Stimulated activated CD8-positive, alpha-beta memory T cell treated with anti-CD3 and anti-CD28 coated beads, Interleukin-4, amount 100 ng/mL, for 4 hours (primary cell): ENCODE measurements at regions not wholly inside any gene's neighbourhood (a gene's known extent, or its start where the extent isn't known, plus 50 kb on each side); places are given as distances from the start of the nearest gene placed in this dataset.
"Not testable (repeated sequence)": the region's sequence is repeated elsewhere in the genome, so short reads cannot be mapped to it uniquely, and the experiment has no call there.

Experiments used
- DNase-seq, 2 donors: peaks; one replicate each; pipeline ENCODE4 v3.0.0-alpha.2; 2020; ENCODE audit warnings: low read depth in 2 of 2, low spot score in 1 of 2

- no peak for DNase-seq
These were observed 90.3 kb upstream of the ERCC6L2 start for GRCh38 chr9:95785209-95785608.

DNA sequence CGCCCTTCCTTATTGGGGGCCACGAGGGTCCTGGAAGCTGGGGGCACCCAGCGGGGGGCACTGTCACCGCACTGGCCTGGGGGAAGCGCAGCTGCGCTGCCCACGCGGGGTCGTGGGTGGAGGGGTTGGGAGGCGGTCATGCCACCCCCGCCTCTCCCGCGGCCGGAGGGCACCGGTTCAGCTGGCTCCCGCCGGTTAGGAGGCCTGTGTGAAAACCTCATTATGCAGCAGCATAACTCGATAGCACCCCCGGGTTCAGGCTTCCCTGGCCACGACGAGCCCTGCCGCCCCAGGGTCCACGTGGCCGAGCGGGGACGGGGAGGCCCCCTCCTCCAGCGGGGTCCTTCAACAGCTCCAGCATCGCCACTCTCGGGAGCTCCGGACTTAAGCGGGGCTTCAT lies 91.2 kb upstream of the ERCC6L2 start:
- DNase-seq, result no peak

GRCh38 chr9:95783426-95783975 lies 92.0 kb upstream of the ERCC6L2 start:
- DNase-seq, result no peak

DNA sequence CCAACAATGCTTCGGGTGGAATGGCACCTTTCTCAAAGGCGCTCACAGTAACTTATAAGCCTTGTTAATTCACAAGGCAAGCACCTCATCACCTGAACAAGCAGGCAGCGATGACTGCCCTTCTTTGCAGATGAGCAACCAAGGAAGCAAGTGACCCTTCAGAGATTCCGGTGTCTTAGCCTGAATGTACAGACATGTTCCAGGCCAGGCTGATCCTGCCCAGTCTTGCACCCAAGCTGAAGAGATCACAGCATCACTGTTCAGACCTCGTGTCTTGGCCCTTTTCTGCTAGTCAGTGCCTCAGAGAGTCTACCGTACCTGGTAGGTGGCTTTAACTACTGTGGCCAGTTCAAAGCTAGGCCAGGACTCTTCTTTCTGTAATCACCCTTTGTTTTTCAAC lies 94.7 kb upstream of the ERCC6L2 start:
- no peak for DNase-seq

DNA sequence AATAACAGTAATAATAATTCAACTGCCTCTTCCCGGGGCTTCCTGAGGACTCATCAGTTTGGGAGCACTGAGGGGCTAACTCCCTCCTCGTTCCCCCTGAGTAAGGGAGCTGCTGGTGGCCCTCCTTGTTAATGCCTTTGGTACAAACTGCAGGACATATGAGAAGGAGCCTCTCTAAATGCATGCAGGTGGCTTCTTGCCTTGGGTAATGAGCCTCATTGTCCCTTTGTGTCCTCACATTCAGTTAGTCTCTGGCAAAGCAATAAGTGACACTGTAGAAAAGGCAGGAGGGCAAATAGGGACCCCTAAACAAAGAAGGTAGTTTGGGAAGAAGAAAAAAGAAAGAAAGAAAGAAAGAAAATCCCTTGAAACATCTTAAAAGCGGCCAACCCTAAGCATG lies 95.4 kb upstream of the ERCC6L2 start:
- DNase-seq, result no peak

- not testable (repeated sequence) for DNase-seq
These were observed 95.9 kb upstream of the ERCC6L2 start for GRCh38 chr9:95779597-95779996.

DNA sequence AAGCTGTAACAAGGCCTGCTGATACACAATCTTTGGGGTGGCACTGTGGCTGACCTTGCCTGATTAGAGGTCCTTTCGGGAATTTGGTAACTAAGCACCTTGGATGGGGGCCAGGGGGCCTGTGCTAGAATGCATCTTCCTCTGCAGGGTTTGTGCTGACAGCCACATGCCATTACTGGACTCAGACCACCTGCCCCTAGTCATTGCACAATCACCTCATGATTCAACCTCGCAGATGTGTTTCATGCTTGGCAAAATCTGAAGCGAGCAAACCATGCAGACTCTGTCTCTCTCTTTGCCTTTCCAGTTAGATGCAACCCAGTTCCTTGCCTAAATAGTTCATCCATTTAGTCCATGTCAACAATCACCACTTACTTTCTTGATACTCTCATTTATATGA lies 96.5 kb upstream of the ERCC6L2 start:
- DNase-seq, result no peak

GRCh38 chr9:95777136-95777535 lies 98.4 kb upstream of the ERCC6L2 start:
- DNase-seq, result no peak

GRCh38 chr9:95776176-95776575 lies 99.3 kb upstream of the ERCC6L2 start:
- DNase-seq, result no peak

DNA sequence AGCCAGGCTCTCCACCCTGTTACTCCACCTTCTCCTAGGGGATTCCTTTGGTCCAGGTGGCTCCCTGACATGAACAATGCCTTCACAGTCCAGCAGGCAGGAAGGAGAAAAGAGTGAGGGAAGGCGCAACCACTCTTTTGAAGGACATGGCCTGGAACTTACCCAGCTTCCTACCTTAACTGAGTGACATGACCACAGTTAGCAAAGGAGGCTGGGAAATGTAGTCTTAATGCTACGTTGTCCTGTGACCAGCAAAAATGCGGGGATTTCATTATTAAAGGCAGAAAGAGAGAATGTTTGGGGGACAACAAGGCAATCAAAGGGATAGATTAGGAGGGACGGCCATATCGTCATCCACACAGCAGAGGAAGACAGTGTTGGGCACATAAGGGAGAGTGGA lies 100.3 kb upstream of the ERCC6L2 start:
- DNase-seq, result no peak

DNA sequence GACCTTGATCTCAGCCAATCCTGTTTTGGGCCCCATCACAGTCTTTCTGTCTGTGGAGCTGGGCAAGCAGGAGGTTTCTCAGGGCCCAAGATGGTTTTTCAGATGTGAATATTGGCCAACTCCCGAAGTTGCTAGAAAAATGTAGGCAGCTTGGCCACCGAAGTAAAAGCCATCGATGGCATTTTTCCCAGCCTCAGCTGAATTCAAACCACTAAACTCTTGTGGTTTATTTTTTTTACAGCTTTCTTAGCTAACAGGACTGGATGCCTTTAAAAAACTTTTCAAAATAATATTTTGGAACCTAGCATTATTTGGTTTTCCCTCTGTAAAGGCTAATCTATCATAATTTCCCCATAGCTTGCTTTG lies 102.5 kb upstream of the ERCC6L2 start:
- no peak for DNase-seq

DNA sequence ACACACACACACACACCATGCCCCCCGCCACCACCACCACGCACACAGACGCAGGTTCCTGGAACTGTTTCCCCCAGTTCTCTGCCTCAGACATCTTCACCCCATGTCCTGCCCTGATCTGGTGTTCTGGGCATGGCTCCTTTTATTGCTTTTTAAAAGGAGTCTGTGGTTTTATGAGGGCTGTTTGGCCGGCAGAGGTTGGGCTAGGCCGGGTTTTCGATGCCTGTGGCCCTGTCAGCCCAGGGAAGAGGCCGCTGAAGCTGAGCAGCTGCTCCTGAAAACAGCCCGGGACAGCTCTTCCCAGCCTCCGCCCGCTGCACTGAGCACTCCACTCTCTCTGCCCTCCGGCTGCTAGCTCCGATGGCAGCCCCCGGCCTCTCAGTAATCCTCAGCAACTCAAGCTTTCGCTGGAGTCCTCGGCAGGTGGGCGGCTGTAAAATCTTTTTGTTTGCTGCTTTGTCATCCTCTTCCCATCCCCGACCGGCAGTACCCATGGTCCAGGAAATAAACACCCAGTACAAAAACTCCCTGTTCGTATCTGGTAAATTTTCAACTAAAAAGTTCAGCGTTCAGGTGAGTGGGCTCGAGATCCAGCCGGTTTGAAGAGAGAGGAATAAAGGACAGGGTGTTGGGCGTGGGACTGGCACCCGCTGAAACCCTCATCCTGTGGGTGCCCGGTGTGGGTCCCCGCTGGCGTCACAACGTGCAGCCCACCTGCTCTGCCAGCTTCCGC lies 103.0 kb upstream of the ERCC6L2 start:
- DNase-seq, result no peak

DNA sequence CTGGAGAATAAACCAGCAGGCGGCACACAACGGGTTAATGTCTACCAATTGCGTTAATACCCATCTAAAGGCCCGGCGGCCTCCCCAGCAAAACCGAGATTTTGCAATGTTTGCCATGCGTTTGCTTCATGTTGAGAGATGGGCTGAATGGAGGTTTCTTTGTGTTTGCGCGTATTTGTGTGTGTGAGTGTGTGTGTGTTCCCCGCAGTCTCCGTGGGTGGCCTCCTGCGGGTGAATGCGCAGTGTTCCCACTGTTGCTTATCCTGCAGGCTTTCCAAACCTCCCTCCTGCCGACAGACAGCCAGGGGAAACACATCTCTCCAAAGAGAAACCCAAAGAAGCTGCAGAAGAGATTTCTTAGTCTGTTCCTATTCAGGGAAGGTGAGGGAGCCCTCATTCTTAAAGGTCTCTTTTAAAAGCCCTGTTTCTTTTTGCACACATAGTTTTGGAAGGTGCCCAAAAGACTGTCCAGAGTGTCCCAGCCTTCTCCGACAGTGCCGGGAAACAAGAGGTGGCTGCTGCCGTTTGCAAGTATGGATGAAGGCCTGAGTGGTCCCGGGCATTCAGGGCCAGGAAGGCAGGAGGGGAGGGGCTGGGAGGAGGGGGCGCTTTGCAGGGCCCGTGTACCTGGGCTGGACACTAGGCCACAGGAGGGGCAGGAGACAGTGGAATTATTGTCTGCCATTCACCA lies 103.8 kb upstream of the ERCC6L2 start:
- no peak for DNase-seq

- DNase-seq, result no peak
These were observed 104.8 kb upstream of the ERCC6L2 start for GRCh38 chr9:95770653-95771131.

DNA sequence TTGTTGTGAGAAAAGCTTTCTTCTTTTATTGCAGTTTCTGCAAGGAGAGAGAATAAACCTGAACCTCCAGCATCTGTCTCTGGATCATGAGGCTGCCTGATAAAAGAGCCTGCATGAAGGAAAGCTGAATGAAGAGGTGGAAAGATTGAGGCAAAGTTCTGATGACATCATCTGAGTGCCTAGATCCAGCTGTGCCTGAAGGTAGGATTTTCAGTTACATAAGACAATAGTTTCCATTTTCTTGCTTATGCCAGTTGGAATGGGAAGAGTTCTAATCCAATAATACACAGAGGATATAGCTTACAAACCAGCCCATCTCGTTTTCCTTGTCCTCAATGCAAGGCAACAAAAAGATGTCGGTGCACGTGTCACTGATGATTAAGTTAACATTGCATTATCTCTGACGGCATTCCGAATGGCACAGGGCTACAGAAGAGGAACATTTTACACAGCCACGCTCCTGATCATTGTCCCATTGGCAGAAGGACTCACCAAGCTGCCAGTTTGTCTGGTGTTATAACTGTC lies 105.5 kb upstream of the ERCC6L2 start:
- DNase-seq, result no peak

GRCh38 chr9:95769473-95769872 lies 106.0 kb upstream of the ERCC6L2 start:
- no peak for DNase-seq

DNA sequence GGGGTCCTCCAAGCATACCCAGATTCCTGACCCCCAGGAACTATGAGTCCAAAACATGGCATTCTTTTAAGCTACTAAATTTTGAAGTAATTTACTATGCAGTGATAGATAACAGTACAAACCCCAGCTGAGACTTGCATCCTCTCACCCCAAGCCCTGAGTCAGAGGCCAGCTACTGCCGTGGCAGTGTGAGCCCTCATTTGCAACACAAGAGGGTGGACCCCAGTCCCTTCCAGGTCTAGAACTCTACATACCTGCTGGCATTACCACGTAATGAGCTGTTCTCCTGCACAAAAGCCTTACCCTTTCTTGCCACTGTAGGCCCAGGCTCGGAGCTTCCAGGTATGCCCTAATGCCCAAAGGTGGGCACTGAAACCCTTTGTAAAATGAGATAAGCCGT lies 108.6 kb upstream of the ERCC6L2 start:
- no peak for DNase-seq

GRCh38 chr9:95764533-95765319 lies 110.8 kb upstream of the ERCC6L2 start:
- no peak for DNase-seq

- no peak for DNase-seq
These were observed 111.5 kb upstream of the ERCC6L2 start for GRCh38 chr9:95763983-95764382.

- no peak for DNase-seq
These were observed 112.5 kb upstream of the ERCC6L2 start for GRCh38 chr9:95763006-95763405.

DNA sequence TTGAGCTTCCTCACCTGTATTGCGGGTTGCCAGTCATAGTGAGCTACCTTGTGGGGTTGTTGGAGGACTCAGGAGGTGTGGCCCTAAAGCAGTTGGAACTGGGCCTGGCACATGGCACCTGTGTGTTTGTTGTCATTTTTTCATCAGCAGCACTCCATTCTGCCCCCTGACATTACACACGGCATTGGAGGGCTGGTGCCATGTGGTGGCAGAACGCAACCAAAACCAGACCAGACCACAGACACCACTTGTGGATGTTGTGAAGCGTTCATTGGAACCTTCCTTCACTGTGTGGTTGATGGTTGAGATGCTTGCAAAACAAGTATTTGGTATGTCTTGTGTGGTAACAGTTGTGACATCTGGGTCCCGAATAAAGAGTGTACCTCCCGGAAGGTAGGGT lies 113.2 kb upstream of the ERCC6L2 start:
- DNase-seq, result no peak

DNA sequence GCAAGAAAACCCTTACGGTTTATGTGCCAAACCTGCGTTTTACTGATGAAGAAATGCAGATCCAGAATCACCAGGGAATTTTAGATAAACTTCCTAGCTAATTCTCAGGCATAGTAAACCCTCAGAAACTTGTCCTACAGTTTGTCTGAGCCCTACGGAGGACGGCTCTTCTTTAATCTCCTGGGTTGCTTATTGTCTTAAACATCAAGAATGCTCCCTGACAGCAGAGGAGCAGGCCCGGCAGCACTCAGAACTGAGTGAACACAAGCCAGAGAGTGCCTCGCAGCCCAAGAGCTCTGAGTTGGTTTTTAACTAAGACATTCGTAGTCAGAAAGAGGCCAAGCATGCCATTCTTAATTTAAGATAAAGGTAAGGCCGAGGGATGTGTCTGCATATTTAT lies 114.7 kb upstream of the ERCC6L2 start:
- no peak for DNase-seq
